DMS153 treated with DMSO at 0.1 percent for 48 hours (cell line): ENCODE measurements at regions not wholly inside any gene's neighbourhood (a gene's known extent, or its start where the extent isn't known, plus 50 kb on each side); places are given as distances from the start of the nearest gene placed in this dataset.
"Not testable (repeated sequence)": the region's sequence is repeated elsewhere in the genome, so short reads cannot be mapped to it uniquely, and the experiment has no call there.

Source experiments
- DNase-seq: peaks from one replicate; lab custom pipeline; 2025; ENCODE audit not compliant: unreplicated experiment; lab: John Stamatoyannopoulos, UW

GRCh38 chr14:103230658-103231334 is 103.2 kb upstream of the EIF5 start:
- no peak for DNase-seq

GRCh38 chr14:103231376-103232019 is 102.5 kb upstream of the EIF5 start:
- no peak for DNase-seq

- no peak for DNase-seq
Observed at GRCh38 chr14:103232031-103232808, 101.8 kb upstream of the EIF5 start.

- DNase-seq = peak; percentile 0
Observed at GRCh38 chr14:103232831-103233319, 101.2 kb upstream of the EIF5 start.

- DNase-seq = no peak
Observed at GRCh38 chr14:103233328-103233727, 100.7 kb upstream of the EIF5 start.

GRCh38 chr14:103234826-103235225 is 99.2 kb upstream of the EIF5 start:
- not testable (repeated sequence) for DNase-seq

- not testable (repeated sequence) for DNase-seq
Observed at GRCh38 chr14:103235506-103235905, 98.5 kb upstream of the EIF5 start.

- no peak for DNase-seq
Observed at GRCh38 chr14:103239751-103240150, 94.3 kb upstream of the EIF5 start.

- no peak for DNase-seq
Observed at GRCh38 chr14:103241531-103241930, 92.5 kb upstream of the EIF5 start.

- DNase-seq = no peak
Observed at GRCh38 chr14:103243764-103244737, 90.0 kb upstream of the EIF5 start.

GRCh38 chr14:103245624-103246031 is 88.4 kb upstream of the EIF5 start:
- not testable (repeated sequence) for DNase-seq

GRCh38 chr14:103246070-103246469 is 88.0 kb upstream of the EIF5 start:
- DNase-seq = no peak

- DNase-seq = no peak
Observed at GRCh38 chr14:103247169-103247606, 86.8 kb upstream of the EIF5 start.

- DNase-seq = no peak
Observed at GRCh38 chr14:103250181-103250580, 83.9 kb upstream of the EIF5 start.

- DNase-seq = no peak
Observed at GRCh38 chr14:103250874-103251273, 83.2 kb upstream of the EIF5 start.

- no peak for DNase-seq
Observed at GRCh38 chr14:103255555-103255954, 78.5 kb upstream of the EIF5 start.

- no peak for DNase-seq
Observed at GRCh38 chr14:103256406-103256805, 77.6 kb upstream of the EIF5 start.

GRCh38 chr14:103257211-103257962 is 76.7 kb upstream of the EIF5 start:
- no peak for DNase-seq

- DNase-seq = no peak
Observed at GRCh38 chr14:103258211-103258610, 75.8 kb upstream of the EIF5 start.

GRCh38 chr14:103259184-103259583 is 74.9 kb upstream of the EIF5 start:
- no peak for DNase-seq
